Inflammatory macrophage (primary cell): ENCODE measurements at regions not wholly inside any gene's neighbourhood (a gene's known extent, or its start where the extent isn't known, plus 50 kb on each side); places are given as distances from the start of the nearest gene placed in this dataset.

Experiments
- DNase-seq, 2 donors: peaks; one replicate each; pipeline ENCODE4 v3.0.0-alpha.2; 2020 to 2022

GRCh38 chr4:79528241-79528706 lies 120.2 kb upstream of the GK2 start:
- DNase-seq, result no peak

DNA sequence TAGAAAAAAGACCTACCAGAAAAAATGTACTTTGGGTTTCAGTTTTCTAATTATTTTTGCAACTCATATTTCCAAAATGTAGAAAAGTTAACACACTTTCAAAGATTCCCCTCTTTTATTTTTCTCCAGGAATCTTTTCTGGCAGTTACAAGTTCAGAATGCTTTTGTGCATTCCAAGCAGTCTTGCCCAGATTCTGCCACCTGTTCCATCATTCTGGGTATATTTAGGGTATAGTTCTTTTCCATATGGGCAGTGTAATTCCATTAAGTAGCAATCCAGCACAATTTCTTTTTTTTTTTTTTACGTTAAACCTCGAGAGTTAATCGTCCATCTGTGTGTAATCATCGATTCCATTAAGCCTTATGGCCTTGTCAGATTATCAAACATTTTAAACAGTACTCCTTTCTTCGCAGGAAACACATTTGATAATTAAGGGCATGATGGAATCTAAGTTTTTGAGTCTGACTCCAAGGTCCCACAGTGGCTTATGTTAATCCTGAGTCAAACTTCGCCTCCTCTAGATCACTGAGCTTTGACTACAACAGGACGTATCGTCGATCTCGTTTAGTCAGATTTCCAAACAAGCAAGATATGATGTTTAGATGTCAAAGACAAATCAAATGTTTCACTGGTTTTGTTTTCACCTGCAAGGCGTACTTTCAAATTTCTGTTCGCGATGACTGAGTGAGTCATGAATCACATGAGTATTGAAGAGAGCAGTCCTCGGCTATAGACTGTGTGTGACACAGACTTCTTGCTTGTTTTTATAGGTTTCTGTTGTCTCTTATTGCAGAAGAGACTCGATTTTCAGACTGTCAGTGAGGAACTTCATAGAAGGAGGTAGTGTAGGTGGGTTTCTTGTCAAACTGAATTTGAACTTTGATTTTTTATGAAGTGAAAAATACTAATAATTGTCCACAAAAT lies 118.9 kb upstream of the GK2 start:
- no peak for DNase-seq

DNA sequence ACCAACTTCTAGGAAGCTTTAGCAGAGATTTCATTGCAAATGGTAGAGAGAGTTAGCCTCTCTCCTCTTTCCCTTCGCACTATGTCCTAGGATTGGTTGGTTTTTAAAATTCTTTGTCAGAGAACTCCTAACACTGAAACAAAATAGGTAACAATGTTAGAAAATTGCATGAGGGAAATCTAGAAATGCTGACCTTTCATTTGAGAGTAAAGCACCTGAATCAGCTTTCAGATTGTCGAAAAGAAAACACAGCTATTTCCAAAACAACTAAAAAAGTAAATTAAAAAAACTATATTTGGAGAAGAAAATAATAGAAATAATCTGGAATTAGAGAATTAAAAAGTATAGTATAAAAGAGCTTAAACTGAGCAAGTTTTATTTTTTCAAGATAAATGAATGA lies 108.1 kb upstream of the GK2 start:
- no peak for DNase-seq

DNA sequence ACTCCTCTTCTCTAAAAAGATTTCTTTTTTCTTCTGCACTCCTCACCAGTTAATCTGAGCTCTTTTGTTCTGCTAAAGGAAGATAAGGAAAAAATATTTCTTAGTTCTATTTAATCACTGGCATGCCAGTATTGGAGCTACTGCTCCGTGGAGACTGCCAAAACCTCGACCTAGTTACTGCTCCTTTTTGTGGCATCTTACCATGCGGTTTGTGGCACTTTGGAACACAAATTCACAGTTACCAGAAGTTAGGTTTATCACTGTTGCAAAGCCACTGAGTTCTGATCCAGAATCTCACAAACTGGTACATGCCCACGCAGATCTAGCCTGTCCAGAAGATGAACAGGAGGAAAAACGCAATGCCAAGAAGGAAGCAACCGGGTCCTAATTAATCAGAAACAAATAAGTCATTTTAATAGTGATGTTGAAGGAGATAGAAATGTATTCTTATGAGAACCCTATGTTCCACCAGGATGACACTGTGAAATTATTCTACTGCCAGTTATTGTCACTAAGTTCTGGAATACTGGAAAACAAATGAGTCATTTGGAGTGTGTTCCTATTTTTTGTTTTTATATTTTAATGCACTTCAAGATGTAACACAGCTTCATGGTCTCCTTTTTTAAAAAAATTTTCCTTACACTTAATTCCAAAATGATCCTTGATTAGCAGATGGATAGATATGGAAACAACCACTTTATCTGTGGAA lies 106.7 kb upstream of the GK2 start:
- no peak for DNase-seq

DNA sequence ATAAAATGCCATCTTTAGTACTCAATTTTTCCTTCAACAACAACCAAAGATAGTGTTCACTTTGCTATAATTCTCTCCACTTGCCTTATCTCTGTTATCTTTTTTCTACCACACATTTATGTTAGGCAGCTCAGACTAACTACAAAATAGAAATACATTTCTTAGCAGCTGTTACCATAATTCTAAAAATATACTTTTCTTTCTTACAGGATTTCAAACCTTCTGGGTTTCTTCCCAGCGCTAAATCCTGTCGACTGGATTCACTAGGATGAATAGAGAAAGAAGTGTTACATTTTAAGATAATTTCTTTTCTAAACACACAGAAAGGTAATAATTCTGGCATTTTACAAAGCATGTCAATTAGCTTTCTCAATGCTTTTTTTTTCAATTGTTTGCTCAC lies 105.5 kb upstream of the GK2 start:
- no peak for DNase-seq

- no peak for DNase-seq
Observed at GRCh38 chr4:79512363-79512762, 104.3 kb upstream of the GK2 start.

- DNase-seq, result no peak
Observed at GRCh38 chr4:79502081-79502480, 94.1 kb upstream of the GK2 start.

DNA sequence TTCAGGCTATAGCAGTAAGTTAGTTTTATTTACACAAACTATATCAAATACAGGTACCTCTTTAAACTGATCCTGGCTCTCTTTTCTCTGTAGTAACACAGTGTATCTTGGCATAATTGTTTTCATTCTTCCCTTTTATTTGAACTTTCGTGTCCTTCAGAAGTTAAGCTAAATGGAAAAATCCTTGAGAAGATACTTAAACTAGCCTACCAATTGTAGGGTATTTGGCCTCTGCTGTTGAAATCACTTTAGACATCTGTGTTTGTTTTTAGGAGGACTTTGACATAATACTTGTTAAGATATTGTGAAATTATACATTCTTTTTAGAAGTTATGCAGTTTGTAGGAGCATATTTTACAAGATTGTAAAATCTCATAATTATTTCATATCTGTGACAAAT lies 90.3 kb upstream of the GK2 start:
- DNase-seq, result no peak

- DNase-seq, result no peak
Observed at GRCh38 chr4:79497001-79497400, 89.0 kb upstream of the GK2 start.

DNA sequence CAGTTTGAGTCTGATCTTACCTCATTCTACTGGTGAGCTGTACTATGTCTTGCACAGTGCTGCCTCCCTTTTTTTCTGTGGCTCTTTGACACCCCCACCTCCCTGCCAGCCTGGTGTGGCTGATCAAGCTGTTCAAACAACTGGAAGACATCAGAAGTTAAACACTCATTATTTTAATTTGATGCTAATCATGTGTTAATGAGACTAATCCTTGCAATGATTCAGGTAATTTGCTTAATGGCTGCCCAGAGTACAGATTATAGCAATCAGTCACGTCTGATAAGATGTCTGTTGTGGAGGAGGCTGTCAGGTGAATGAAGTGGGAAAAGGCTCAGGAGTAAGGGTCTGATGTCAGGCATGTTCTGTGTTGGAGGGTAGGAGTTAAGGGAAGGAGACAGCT lies 87.4 kb upstream of the GK2 start:
- no peak for DNase-seq

GRCh38 chr4:79492148-79492547 lies 84.1 kb upstream of the GK2 start:
- DNase-seq, result no peak

GRCh38 chr4:79489506-79489905 lies 81.5 kb upstream of the GK2 start:
- no peak for DNase-seq

DNA sequence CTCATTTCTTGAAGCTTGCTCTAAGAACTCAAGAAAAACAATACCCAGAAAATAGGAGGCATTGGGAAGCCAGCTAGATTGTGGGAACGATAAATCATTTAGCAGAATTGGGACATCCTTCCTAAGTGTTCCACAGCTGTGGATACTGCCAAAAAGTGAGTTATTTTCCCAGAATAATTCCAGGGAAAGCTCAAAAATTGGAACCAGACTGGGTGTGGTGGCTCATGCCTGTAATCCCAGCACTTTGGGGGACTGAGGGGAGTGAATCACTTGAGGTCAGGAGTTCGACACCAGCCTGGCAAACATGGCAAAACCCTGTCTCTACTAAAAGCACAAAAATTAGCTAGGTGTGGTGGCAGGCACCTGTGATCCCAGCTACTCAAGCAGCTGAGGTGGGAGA lies 68.2 kb upstream of the GK2 start:
- DNase-seq, result no peak

DNA sequence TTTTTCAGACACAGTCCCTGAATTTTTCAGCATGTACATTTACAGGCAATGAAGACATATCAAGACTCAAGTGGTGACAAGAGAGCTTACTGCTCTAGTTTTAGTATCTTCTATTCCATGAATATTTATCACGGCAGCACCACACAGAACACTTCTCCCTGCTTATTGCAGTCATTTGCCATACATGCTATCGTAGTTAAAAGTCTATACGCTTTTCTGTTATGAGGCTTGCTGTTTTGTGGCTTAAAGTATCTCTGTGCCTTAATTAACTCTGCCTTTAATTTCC lies 65.4 kb upstream of the GK2 start:
- DNase-seq, result no peak

DNA sequence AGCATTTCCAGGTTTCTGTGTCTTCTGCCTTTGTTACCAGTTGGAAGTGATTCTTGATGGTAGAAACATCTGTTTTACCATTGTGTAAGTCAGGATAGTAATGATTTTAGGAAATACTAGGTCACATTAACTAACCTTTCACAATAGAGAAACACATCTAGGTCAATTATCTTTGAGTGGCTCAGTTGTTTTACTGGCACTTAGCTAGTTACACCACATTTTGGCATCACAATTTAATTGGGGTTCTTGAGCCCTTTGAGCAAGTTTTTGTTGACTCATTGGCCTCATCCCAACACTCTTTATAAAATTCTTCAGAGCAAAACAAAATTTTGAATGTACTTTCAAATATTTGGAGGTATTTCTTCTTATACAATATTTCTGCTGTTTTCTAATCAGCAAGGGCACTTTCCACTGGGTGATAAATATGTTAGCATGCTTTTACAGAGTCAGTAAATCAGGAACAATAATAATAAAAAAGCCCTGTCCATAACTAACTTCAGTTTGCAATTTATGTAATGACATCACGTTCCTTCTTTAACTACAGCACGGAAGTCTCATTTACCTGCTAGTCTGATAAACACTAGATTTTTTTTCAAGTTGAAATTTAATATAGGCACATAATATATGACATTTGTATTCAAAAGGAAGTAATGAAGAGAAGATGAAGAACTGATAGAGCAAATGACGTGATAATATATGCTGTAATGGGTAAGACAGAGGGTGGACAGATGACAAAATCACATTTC lies 64.8 kb upstream of the GK2 start:
- DNase-seq, result no peak

GRCh38 chr4:79472036-79472435 lies 64.0 kb upstream of the GK2 start:
- DNase-seq, result no peak

- no peak for DNase-seq
Observed at GRCh38 chr4:79471309-79471708, 63.3 kb upstream of the GK2 start.

DNA sequence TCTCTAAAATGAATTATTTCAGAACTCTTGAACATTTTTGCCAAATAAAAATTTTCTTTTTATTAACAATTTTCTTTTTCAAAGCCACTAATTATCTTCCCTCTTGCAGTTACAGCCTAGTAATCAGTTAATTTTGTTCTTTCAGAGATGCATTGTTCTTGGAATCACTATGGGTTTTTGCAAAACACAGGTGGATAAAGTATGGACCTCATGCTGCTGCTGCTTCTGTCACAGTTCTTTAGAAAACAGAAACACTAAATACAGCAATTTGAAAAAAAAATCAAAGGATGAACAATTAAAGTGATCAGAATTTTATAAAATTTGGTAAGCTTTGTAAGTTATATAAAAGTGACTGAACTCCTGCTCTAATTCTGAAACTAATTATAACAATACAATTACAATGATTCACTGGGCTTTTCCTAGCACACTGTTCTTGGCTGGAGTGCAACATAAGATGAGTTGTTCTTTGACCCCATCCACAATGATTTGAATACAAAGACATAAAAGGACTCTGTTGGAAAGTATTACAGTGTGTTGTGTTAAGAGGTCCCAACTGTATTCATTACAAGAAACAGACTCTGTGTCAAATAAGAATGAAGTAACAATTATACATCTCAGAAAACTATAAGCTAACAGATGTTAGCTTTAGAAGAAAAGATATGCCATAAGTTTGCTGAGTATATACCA lies 59.4 kb upstream of the GK2 start:
- DNase-seq, result no peak

GRCh38 chr4:79466621-79467020 lies 58.6 kb upstream of the GK2 start:
- DNase-seq, result no peak
